ENCODE measurements at regions not wholly inside any gene's neighbourhood (a gene's known extent, or its start where the extent isn't known, plus 50 kb on each side); places are given as distances from the start of the nearest gene placed in this dataset.

DNA sequence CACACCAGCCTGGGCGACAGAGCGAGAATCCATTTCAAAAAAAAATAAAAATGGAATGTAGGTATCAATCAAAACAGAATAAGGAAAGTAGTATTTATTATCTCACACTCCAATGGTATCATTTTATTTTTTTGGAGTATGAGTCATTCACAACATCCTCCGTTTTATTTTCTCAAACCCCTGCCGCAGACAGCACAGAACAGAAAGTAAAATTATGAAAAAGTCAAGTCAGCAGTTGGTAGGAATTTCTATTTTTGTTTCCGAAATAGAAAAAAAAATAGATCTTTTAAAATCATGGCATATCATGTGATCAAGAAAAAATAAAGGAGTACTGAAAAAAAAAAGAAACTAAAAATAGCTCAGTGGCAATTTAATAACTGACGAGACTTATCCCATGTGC is 490.7 kb upstream of the TENM3 start:
- no peak for TF ChIP-seq POLR2A (IDR thresholded peaks at IDR 0.05; ENCODE audit: low read depth, low read length)
- TF ChIP-seq POLR2AphosphoS5 (IDR thresholded peaks at IDR 0.05; ENCODE audit: low read depth, low read length) = no peak
